MCF 10A (cell line): ENCODE measurements at regions not wholly inside any gene's neighbourhood (a gene's known extent, or its start where the extent isn't known, plus 50 kb on each side); places are given as distances from the start of the nearest gene placed in this dataset.
A peak's percentile ranks its signal among the peaks of the same experiment; 100 is the strongest.

Experiments
- BruUV-seq: library from RNA; stranded (reverse); fragments of 400-500 nt; replicated peaks from 2 replicates; lab custom pipeline; 2021; lab: Mats Ljungman, UMichigan
- CTCF ChIA-PET: fragments of 300-600 bp; sonication (Branson Sonifier 250); formaldehyde crosslinking; extraction: SDS; loops from one replicate; lab custom pipeline; 2021; ENCODE audit warnings: antibody characterized with exemption, inconsistent platforms; lab: Yijun Ruan, JAX
- POLR2A ChIA-PET: fragments of 300-600, 350-650 bp; sonication (Branson Sonifier 250); formaldehyde crosslinking; extraction: SDS; loops from one replicate; lab custom pipeline; 2020; ENCODE audit warnings: antibody characterized with exemption, inconsistent platforms; lab: Yijun Ruan, JAX
- DNase-seq: peaks from one replicate; pipeline ENCODE4 v3.0.0-alpha.2; 2018; ENCODE audit not compliant: unreplicated experiment
- H3K27ac Mint-ChIP-seq: one replicate; pipeline ENCODE4 v1.8.0; 2022; ENCODE audit warnings: mild to moderate bottlenecking, low read depth, mixed read lengths; ENCODE audit not compliant: unreplicated experiment
- H3K27me3 Mint-ChIP-seq: one replicate; pipeline ENCODE4 v1.8.0; 2022; ENCODE audit warnings: mixed read lengths; ENCODE audit not compliant: insufficient read depth, unreplicated experiment
- H3K36me3 Mint-ChIP-seq: one replicate; pipeline ENCODE4 v1.8.0; 2022; ENCODE audit warnings: mild to moderate bottlenecking, moderate library complexity, mixed read lengths; ENCODE audit not compliant: insufficient read depth, unreplicated experiment
- H3K4me1 Mint-ChIP-seq: one replicate; pipeline ENCODE4 v1.8.0; 2022; ENCODE audit warnings: mixed read lengths; ENCODE audit not compliant: insufficient read depth, unreplicated experiment
- H3K4me3 Mint-ChIP-seq: one replicate; pipeline ENCODE4 v1.8.0; 2022; ENCODE audit warnings: mild to moderate bottlenecking, moderate library complexity, mixed read lengths; ENCODE audit not compliant: unreplicated experiment
- H3K9me3 Mint-ChIP-seq: one replicate; pipeline ENCODE4 v1.8.0; 2022; ENCODE audit warnings: mixed read lengths; ENCODE audit not compliant: unreplicated experiment
- CTCF ChIP-seq: fragments of 200-600 bp; IDR thresholded peaks from one replicate; pipeline ENCODE4 v1.8.0; 2022; ENCODE audit warnings: antibody characterized with exemption, mild to moderate bottlenecking; ENCODE audit not compliant: unreplicated experiment
- intact Hi-C: fragments of 100-400 bp; cut with micrococcal nuclease; formaldehyde crosslinking; loops from 2 replicates; pipeline ENCODE4 v1.14.1; 2022

- intact Hi-C loops: no loop called here
- Mint-ChIP-seq H3K9me3 (no peaks in the 10 kb centered on the region), H3K4me1 (no peaks in the 10 kb centered on the region), H3K4me3 (no peak overlapping the region), H3K27me3 (no peaks in the 10 kb centered on the region), H3K36me3 (no peaks in the 10 kb centered on the region), H3K27ac (peak overlapping the region; percentile 10)
- ChIA-PET POLR2A (no interaction called here), CTCF (interaction anchor here (0.6 to 0.7 kb wide), 2 partner anchors 100 to 111 kb away, joined by 3 to 4 read pairs; no protein-coding TSS in a partner anchor)
- no peak for DNase-seq
- no peak for TF ChIP-seq CTCF
- BruUV-seq: no TSS peak
Observed at GRCh38 chr4:137934911-137935310, 307.2 kb downstream of the SLC7A11 start.

- no peak for DNase-seq
- ChIA-PET CTCF (interaction anchor here (0.6 kb wide), 2 partner anchors 101 to 628 kb away, joined by 3 read pairs; no protein-coding TSS in a partner anchor), POLR2A (no interaction called here)
- no peaks in the 10 kb centered on the region for H3K27me3 Mint-ChIP-seq
- no peak overlapping the region for H3K27ac Mint-ChIP-seq
- TF ChIP-seq CTCF: no peak
- BruUV-seq: no TSS peak
- H3K4me1 Mint-ChIP-seq: no peaks in the 10 kb centered on the region
- H3K4me3 Mint-ChIP-seq: no peak overlapping the region
- H3K9me3 Mint-ChIP-seq: no peaks in the 10 kb centered on the region
- H3K36me3 Mint-ChIP-seq: no peaks in the 10 kb centered on the region
- intact Hi-C loops: no loop called here
Observed at GRCh38 chr4:137934046-137934445, 308.1 kb downstream of the SLC7A11 start.

- no peaks in the 10 kb centered on the region for H3K4me1 Mint-ChIP-seq
- intact Hi-C loops: no loop called here
- no peak overlapping the region for H3K27ac Mint-ChIP-seq
- no TSS peak for BruUV-seq
- POLR2A ChIA-PET: no interaction called here
- no peak for DNase-seq
- H3K9me3 Mint-ChIP-seq: no peaks in the 10 kb centered on the region
- no peaks in the 10 kb centered on the region for H3K36me3 Mint-ChIP-seq
- no peak overlapping the region for H3K4me3 Mint-ChIP-seq
- CTCF ChIA-PET: interaction anchor here (0.6 to 1.8 kb wide), 3 partner anchors 16 to 1442 kb away, joined by 3 to 4 read pairs (median 4); no protein-coding TSS in a partner anchor
- TF ChIP-seq CTCF: no peak
- H3K27me3 Mint-ChIP-seq: no peaks in the 10 kb centered on the region
Observed at GRCh38 chr4:137927972-137928371, 314.2 kb downstream of the SLC7A11 start.

- no TSS peak for BruUV-seq
- no peak for TF ChIP-seq CTCF
- no peak for DNase-seq
- Mint-ChIP-seq H3K36me3 (no peaks in the 10 kb centered on the region), H3K9me3 (no peaks in the 10 kb centered on the region), H3K4me1 (no peaks in the 10 kb centered on the region), H3K4me3 (no peak overlapping the region), H3K27me3 (no peaks in the 10 kb centered on the region), H3K27ac (no peak overlapping the region)
- intact Hi-C loops: no loop called here
- POLR2A ChIA-PET: no interaction called here
- CTCF ChIA-PET: interaction anchor here (1.0 kb wide), 1 partner anchor 17 kb away, joined by 6 read pairs; no protein-coding TSS in a partner anchor
Observed at GRCh38 chr4:137923494-137923893, 318.7 kb downstream of the SLC7A11 start.
